ENCODE measurements at regions not wholly inside any gene's neighbourhood (a gene's known extent, or its start where the extent isn't known, plus 50 kb on each side); places are given as distances from the start of the nearest gene placed in this dataset.
"Not testable (repeated sequence)": the region's sequence is repeated elsewhere in the genome, so short reads cannot be mapped to it uniquely, and the experiment has no call there.

DNA sequence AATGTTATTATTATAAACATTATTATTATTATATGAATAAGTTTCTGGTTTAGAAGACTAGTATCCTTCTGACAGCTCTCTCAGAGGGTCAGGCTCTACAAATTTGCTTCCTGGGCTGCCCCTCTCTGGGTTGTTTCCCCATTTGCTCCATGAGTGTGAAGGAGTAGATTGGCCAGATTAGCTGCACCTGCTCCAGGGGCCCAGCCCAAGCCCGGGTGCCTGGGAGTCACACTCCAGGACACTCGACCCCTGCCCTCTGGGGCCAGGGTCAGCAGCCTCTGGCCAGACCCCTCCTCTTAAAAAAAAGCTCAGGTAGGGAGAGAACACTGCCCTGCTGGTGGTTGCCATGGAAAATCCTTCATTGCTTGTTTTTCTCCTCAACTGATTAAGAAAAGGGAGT lies 169.0 kb upstream of the FOXD4L5 start:
- not testable (repeated sequence) for DNase-seq (ENCODE audit: low read depth)

DNA sequence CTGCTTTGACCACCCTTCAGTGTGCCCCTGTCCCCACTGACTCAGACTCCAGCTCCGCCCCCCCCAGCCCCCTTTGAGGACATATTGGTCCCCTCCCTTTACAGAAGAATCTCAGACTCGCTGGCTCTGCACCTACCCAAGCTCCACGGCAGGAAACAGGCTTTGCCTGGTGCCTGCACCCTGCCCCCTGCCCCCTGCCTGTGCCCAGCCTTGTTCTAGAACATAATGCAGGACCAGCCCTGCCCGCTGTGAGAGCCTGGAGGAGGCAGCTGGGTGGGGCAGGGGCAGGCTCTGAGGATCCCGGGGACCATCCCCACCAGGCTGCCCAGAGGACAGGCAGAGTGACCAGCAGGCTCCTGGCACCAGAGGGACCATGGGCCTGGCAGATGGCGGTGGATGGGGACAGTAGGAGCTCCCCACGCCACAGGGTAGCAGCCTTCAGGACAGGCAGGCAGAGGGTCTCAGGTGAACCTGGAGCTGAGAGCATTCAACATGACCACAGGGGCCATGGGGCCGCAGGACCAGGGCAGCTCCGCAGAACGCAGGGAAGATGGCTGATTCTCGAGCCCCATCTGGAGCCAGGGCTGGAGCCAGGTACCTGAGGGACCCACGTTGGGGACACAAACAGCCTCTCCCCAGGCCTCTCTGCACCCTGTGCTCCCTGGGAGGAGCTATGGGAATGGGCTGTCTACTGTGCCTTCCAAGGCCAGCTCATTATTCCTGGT lies 165.0 kb upstream of the FOXD4L5 start:
- not testable (repeated sequence) for DNase-seq (ENCODE audit: low read depth)

DNA sequence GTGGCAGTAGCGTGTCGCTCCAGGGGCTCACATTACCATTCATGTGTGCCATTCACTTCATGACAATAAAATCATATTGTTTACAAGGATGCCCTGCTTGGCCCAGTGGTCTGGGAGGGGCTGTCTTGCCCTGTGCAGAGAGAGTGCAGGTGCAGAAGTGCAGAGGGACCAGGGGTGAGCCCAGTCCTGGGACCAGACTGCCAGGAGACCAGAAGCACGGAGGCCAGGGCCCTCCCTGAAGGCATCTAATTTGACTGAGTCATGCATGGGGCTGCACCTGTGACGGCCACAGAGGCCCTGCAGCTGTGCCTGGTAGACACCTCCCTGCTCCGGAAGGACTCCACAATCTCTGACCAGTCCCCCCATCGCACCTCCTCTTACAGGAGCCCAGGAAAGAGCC lies 164.4 kb upstream of the FOXD4L5 start:
- DNase-seq (ENCODE audit: low read depth): no peak

DNA sequence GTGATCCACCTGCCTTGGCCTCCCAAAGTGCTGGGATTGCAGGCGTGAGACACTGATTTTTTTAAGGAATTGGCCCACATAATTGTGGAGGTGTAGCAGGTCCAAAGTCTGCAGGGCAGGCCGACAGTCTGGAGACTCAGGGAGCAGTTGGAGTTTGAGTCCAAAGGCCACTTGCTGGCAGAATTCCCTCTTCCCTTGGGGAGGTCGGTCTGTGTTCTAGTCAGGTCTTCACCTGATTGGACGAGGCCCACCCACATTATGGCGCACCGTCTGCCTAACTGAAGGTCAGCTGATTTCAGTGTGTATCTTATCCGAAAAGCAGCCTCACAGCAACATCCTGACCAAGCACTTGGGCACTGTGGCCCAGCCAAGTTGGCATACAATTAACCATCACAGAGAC lies 162.1 kb upstream of the FOXD4L5 start:
- not testable (repeated sequence) for DNase-seq (ENCODE audit: low read depth)

DNA sequence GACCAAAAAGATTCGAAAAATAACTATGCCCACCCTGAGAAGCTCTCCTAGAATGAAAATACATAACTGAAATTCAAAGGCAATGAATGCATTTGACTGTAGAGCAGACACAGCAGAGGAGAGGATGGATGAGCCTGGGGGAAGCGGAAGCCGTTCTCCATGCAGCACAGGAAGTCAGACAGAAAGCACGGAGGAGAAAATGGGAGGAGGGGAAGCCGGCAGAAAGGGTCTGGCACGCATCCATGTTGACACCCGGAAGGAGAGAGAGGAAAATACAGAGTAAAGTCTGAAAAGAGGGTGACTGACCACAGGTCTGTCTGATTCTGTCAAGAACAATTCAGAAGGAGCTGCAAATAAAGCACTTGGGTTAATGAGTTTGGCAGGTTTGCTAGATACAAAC lies 161.0 kb upstream of the FOXD4L5 start:
- DNase-seq (ENCODE audit: low read depth): not testable (repeated sequence)

DNA sequence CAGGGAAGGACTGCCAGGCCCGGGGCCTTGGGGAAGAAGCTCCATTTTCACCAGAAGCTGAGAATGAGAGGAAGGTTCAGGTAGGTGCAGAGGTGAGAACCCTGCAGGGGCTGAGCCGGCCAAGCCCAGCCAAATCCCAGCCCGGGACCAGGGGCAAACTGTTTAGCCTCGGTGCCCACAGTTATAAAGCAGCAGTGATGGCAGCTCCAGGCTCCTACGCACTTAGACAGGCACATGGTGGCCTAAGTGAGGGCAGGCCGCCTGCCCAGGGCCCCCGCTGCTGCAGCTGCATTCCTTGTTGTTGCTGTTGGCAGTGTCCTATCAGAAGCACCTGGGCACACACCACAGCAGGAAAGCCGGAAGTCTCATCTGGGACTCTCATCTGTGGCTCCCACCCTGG lies 159.9 kb upstream of the FOXD4L5 start:
- DNase-seq (ENCODE audit: low read depth): no peak

DNA sequence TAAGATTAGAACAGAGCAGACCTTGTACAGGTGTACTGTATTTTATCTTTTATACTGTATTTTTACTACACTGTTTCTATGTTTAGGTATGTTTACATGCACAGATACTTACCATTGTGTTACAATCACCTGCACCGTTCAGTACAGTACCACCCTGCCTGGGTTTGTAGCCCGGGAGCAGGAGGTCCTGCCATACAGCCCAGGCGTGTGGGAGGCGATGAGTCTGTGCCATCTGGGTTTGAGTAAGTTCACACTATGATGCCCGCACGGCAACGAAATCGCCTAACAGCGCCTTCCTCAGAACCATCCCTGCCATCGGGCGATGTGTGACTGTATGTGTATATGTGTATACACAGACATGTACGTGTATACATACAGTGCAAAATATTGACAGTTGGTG lies 157.1 kb upstream of the FOXD4L5 start:
- DNase-seq (ENCODE audit: low read depth): not testable (repeated sequence)

DNA sequence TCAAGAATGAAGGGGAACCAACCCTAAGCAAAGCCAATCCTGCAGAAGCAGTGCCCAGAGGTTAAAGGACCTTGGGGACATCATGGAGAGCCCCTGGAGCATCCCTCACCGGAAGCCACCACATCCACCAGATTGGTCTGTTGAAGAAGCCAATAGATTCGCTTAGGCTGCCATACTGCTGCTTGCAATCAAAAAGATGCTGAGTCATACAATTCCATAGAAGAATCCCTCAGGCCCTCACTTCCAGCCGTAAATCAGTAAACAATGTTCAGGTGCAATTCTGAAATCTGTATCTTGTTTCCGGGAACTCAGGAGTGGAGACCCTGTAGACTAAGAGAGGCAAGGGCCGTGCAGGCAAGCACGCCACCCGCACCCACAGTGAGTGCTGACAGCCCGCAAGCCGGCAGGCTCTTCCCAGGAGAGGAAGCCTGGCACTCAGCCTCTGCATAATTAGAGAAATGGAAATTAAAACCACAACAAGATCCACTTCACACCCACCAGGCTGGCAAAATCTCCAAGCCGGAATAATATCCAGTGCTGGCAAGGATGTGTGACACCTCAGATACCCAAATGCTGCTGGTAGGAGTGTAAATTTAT lies 156.4 kb upstream of the FOXD4L5 start:
- not testable (repeated sequence) for DNase-seq (ENCODE audit: low read depth)

DNA sequence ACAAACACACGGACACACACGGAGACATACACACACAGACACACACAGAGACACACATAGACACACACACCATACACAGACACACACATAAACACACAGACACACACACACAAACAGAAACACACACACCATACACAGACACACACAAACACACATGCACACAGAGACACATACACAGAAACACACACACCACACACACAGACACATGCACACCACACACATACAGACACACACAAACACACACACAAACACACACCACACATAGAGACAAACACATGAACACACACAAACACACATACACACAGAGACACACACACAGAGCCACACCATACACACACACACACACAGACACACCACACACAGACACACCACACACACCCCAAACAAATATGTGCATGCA lies 152.7 kb upstream of the FOXD4L5 start:
- DNase-seq (ENCODE audit: low read depth): no peak

DNA sequence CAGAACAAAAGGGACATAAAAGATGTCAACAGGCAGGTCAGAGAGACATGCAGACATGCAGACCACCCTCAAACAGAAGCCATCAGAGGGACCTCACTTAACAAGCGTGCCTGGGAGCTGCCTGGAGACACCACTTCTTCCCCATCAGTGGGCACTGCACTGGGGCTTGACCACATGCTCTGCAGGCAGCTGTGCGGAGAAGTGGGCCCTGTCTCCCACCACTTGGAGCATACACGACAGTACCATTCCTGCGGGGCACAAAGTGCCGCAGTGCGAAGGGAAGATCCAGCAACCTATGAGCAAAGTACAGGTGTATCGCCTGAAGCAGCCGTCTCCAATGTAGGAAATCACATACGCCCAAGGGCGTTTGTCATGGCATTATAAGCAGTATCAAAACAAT lies 150.5 kb upstream of the FOXD4L5 start:
- no peak for DNase-seq (ENCODE audit: low read depth)

DNA sequence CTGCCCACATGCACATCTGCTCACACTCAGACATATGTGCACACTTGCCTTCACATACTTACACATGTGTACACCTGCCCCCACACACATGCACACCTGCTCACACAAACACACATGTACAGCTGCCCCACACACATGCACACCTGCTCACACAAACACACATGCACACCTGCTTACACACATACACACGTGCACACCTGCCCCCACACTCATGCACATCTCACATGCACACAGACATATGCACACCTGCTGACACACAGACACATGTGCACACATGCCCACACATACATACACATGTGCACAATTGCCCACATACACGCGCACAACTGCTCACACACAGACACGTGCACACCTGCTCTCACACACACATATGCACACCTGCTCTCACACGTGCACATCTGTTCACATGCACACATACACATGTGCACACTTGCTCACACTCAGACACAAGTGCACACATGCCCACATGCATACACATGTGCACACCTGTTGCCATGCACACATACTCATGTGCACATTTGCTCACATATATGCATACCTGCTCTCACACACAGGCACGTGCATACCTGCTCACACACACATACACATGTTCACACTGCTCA lies 147.8 kb upstream of the FOXD4L5 start:
- no peak for DNase-seq (ENCODE audit: low read depth)

DNA sequence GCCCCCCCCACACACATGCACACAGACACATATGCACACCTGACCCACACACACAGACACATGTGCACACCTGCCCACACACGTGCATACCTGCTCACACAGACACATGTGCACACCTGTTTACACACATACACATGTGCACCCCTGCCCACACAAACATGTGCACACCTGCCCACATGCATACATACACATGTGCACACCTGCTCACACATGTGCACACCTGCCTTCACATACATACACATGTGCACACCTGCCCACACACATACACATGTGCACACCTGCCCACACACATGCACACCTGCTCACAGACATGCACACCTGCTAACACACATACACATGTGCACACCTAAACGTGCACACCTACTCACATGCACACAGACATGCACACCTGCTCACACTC lies 147.0 kb upstream of the FOXD4L5 start:
- no peak for DNase-seq (ENCODE audit: low read depth)

DNA sequence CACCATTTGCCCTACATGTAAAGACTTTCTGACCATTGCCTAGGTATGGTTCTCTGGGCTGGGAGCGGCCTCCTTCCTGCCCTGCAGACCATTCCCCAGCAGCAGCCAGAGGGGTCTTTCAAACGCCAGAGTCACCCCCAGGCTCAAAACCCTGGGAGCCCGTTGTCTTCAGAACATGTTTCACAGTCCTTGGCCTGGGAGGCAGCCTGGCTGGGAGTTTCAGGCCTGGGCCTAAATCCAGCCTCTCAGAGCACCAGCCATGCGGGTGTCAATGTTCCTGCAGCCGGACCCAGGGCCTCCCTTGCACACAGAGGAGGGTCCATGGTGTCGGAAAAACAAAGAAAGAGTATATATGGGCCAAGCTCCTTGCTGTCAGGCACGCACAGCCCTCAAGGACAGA lies 145.2 kb upstream of the FOXD4L5 start:
- DNase-seq (ENCODE audit: low read depth): no peak

DNA sequence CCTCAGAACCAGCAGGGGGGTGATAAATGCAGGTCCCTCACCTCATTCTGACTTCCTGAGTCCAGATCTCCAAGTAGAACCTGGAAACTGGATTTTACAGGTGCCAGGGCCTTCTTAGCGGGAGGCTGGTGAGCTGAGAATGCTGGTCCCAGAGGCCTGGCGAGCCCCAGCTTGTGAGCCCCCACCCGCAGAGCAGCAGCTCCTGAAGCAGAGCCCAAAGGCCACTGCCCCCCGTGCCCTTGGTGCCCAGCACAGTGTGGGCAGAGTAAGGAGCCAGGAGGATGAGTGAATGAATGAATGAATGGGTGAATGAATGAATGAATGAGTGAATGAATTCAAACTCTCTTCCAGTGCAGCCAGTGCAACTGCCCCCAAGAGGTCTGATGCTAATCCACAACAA lies 142.4 kb upstream of the FOXD4L5 start:
- DNase-seq (ENCODE audit: low read depth): not testable (repeated sequence)

DNA sequence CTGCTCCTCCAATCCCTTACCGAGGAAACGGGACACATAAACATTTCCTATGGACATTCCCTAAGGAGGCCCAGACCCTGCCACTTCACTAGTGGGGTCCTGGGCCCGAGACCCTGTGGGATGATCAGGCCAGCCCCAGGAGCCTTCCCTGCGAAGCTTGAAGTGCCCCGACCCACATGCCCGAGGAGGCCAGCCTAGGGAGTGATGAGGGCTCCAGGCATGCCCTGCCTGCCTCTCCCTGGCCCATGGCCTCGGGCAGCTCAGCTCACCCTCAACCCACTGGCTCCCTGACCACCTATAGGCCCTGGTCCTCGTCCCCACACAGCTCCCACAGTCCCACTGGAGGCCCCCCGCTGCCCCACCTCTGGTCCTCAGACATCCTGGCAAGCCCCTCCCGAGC lies 141.8 kb upstream of the FOXD4L5 start:
- not testable (repeated sequence) for DNase-seq (ENCODE audit: low read depth)

DNA sequence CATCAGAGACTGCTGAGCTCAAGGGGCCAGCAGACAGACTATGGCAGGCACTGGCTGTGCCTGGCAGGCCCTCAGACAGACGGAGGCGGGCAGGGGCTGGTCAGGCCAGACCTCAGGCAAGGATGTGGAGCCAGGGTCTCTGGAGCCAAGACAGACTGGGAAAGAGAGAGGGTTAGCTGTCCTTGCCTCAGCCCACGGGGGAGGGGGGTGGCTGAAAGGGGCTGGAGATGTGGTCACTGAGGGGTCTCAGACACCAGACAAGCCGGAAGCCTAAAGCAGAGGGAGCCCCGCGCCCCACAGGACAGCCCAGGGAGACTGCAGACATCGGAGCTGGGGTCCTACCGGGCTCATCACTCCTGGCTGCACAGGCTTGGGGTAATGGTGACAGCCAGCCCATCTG lies 141.2 kb upstream of the FOXD4L5 start:
- no peak for DNase-seq (ENCODE audit: low read depth)

DNA sequence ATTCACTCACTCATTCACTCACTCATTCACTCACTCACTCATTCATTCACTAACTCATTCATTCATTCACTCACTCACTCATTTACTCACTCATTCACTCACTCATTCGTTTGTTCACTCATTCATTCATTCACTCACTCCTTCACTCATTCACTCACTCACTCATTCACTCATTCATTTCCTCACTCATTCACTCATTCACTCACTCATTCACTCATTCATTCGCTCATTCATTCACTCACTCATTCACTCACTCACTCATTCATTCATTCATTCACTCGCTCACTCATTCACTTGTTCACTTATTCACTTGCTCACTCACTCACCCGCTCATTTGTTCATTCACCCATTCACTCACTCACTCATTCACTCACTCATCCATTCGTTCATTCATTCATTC lies 140.2 kb upstream of the FOXD4L5 start:
- not testable (repeated sequence) for DNase-seq (ENCODE audit: low read depth)

DNA sequence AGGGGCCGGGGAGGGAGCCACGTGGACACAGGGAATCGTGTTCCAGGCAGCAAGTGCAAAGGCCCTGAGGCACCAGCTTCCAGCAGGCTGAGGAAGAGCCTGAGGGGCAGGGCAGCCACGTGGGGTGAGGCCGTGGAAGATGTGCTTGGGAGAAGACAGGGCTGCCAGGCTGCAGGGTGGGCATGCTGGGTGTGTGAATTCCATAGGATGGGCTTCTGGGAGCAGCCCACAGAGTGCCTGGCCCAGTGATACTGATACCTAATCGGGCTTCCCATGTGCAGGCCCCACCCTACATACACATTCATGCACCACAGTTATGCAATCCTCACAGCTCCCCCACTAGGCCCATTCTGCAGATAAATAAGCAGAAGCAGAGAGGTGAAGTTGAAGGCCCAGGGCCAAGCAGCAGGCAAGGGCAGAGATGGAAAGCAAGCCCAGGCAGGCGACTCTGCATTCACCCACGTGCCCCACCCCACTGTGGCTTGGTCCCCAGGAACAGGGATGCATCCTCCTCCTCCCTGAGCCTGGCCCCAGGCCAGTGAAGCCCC lies 139.5 kb upstream of the FOXD4L5 start:
- DNase-seq (ENCODE audit: low read depth): not testable (repeated sequence)

DNA sequence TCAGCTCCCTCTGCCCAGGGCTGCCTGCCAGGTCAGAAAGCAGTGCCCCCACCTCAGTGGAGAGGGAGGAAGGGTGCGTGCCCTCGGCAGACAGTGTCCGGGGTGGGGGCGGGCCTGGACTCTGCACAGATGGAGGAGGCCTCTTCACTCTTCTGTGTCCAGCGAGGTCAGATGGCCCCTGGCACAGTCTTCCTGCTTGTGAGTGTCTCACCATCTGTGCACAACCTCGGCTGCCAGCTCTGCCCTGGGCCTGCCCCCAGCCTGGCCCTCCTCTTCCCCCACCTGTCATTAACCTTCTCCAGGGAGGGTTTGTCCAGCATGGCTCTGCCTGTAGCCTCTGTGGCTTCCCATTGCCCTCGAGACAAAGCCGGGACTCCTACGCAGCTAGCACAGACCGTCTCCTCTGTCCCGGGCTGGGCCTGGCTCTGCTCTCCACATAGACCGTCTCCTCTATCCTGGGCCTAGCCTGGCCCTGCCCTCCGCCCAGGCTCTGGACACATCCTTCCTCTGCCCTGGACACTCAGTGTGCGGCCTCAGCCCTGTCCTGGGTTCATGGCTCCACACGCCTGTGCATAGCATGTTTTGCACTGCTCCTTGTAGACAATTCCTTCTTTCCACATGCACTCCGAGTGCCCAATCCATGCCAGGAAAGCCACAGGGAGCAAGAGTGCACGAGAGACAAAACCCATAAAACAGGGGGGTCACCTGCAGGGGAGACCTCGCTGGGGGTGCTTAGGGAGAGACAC lies 138.9 kb upstream of the FOXD4L5 start:
- not testable (repeated sequence) for DNase-seq (ENCODE audit: low read depth)

DNA sequence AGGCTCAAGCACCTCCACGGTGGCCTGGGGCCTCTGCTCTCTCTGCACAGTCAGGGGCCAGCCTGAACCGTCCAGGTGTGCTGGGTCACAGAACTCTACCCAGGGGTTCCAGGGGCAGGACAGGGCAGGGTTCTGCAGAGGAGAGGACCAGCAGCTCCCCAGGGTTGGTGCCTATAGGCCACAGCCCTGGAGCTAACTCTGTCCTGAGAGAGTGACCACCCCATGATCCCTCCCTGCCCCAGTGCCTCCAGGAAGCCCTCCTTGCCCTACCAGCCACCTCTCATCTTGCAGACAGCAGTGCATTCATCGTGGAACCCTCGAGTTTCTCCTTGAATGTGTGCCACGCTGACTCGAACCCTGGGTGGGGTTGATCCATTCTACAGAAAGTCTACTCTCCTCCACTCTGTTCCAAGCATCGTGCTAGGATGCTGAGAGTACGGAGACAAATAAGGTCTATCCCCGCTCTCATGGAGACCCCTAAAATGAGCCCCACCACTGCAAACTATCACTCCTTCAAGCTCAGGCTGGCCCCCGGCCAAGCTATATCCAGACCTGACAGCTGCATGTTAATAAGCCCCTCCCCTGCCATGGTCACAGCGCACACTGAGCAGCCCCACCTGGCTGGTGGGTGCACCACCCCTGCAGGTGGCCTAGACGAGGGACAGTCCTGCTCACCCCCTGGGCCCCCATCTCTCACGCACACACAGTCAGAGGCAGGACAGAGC lies 138.1 kb upstream of the FOXD4L5 start:
- not testable (repeated sequence) for DNase-seq (ENCODE audit: low read depth)

DNA sequence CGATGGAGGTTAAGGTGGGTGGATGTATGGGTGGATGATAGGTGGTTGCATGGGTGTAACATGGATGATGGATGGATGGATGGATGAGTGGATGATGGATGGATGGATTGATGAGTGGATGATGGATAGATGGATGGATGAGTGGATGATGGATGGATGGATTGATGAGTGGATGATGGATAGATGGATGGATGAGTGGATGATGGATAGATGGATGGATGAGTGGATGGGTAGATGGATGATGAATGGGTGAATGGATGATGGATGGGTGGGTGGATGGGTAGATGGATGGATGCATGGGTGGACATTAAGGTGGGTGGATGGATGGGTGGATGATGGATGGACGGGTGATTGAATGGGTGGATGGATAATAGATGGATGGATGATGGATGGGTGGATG lies 136.5 kb upstream of the FOXD4L5 start:
- not testable (repeated sequence) for DNase-seq (ENCODE audit: low read depth)

DNA sequence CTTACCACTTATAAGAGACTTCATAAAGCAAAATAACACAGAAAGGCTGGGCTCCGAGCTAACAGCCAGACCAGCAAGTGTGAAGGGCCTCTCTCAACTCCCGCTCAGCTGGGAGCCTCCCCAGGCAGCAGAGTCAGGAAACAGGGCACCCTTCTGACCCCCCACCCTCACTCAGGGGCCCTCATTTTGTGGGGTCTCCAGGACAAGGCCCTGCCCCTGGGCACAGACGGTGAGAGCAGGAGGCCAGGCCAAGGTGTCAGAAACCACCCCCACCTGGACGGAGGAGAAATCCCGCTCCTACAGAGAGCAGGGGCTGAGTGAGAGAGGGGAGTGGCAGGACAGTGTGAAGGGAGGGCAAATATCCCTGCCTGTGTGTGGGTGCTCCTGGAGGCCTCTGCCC lies 135.8 kb upstream of the FOXD4L5 start:
- DNase-seq (ENCODE audit: low read depth): no peak
